ENCODE measurements at regions not wholly inside any gene's neighbourhood (a gene's known extent, or its start where the extent isn't known, plus 50 kb on each side); places are given as distances from the start of the nearest gene placed in this dataset.
"Not testable (repeated sequence)": the region's sequence is repeated elsewhere in the genome, so short reads cannot be mapped to it uniquely, and the experiment has no call there.

DNA sequence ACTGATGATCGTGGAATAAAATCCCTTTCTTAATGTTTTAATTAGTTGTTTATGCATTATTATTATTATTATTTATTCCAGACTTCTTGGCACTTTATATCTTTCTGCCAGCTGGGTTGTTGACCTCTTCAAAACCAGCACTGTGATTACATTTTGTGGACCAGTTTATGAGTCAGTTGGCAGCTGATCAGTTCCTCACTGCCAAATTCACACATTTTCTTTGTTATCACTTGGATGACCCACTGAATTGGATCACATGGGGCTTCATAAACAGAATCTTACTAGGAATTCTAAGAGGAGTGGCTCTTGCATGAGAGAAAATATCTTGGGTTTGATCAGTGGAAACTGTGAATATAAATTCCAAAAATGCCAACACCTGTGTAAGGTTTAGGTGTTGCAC lies 321.8 kb upstream of the SPRED2 start:
- no peak overlapping the region for H3K4me3 ChIP-seq (ENCODE audit: low read depth, low read length)
- DNase-seq (ENCODE audit: low read depth), result no peak
- TF ChIP-seq, protein P1, sequence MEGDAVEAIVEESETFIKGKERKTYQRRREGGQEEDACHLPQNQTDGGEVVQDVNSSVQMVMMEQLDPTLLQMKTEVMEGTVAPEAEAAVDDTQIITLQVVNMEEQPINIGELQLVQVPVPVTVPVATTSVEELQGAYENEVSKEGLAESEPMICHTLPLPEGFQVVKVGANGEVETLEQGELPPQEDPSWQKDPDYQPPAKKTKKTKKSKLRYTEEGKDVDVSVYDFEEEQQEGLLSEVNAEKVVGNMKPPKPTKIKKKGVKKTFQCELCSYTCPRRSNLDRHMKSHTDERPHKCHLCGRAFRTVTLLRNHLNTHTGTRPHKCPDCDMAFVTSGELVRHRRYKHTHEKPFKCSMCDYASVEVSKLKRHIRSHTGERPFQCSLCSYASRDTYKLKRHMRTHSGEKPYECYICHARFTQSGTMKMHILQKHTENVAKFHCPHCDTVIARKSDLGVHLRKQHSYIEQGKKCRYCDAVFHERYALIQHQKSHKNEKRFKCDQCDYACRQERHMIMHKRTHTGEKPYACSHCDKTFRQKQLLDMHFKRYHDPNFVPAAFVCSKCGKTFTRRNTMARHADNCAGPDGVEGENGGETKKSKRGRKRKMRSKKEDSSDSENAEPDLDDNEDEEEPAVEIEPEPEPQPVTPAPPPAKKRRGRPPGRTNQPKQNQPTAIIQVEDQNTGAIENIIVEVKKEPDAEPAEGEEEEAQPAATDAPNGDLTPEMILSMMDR (IDR thresholded peaks at IDR 0.05; ENCODE audit: control insufficient read depth, extremely low read depth, insufficient read depth), result no peak

DNA sequence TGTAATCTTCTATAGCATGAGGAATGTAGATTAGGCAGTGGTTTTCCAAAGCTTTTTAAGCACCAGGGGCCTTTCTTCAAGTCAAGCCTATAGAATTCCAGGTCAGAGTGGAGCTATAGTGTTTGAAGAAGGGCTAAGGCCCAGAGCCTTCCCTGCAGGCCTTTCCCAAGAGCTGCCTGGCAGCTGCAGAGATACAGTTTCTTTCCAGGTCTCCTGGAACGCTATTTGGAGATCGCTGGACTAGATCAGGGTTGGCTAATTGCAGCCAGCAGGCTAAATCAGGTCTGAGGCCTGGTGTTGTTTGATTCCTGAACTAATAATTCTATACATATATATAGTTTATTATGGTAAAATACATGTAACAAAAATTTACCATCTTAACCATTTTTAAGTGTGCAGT lies 319.0 kb upstream of the SPRED2 start:
- TF ChIP-seq, protein P1 (IDR thresholded peaks at IDR 0.05; ENCODE audit: control insufficient read depth, extremely low read depth, insufficient read depth), result no peak
- DNase-seq (ENCODE audit: low read depth), result no peak
- no peak overlapping the region for H3K4me3 ChIP-seq (ENCODE audit: low read depth, low read length)

DNA sequence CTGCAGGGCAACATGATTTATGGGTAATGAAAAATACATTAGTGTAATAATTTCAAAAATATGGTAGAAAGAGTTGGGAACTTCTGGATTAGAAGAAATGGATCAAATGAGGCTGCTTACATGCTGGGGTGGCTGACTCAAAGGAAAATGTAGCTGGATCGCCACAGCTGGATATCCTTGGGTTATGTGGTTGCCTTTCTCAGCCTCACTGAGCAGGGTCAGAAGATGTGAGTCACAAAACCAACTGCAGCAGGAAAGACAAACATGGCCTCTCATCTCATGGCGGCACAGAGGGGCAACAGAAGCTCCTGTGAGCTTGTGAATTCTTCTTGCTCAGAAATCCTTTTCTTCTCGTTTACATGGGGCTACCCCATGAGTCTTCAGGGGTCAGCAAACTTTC lies 317.1 kb upstream of the SPRED2 start:
- DNase-seq (ENCODE audit: low read depth), result no peak
- TF ChIP-seq, protein P1 (IDR thresholded peaks at IDR 0.05; ENCODE audit: control insufficient read depth, extremely low read depth, insufficient read depth), result no peak
- no peak overlapping the region for H3K4me3 ChIP-seq (ENCODE audit: low read depth, low read length)

DNA sequence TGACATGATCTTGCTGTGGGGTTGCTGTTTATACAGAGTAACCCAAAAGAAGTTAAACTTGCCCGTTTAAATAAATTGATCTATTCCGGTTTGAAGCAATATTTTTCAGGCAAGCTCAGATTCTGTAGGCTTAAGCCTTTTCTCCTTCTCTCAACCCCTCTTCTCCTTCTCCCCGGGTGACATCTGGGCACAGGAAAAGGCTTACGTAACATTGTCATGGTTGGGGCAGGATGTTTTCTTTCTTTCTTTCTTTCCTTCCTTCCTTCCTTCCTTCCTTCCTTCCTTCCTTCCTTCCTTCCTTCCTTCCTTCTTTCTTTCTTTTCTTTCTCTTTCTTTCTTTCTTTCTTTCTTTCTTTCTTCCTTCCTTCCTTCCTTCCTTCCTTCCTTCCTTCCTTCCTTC lies 315.5 kb upstream of the SPRED2 start:
- DNase-seq (ENCODE audit: low read depth); H3K4me3 ChIP-seq (ENCODE audit: low read depth, low read length): not testable (repeated sequence)

DNA sequence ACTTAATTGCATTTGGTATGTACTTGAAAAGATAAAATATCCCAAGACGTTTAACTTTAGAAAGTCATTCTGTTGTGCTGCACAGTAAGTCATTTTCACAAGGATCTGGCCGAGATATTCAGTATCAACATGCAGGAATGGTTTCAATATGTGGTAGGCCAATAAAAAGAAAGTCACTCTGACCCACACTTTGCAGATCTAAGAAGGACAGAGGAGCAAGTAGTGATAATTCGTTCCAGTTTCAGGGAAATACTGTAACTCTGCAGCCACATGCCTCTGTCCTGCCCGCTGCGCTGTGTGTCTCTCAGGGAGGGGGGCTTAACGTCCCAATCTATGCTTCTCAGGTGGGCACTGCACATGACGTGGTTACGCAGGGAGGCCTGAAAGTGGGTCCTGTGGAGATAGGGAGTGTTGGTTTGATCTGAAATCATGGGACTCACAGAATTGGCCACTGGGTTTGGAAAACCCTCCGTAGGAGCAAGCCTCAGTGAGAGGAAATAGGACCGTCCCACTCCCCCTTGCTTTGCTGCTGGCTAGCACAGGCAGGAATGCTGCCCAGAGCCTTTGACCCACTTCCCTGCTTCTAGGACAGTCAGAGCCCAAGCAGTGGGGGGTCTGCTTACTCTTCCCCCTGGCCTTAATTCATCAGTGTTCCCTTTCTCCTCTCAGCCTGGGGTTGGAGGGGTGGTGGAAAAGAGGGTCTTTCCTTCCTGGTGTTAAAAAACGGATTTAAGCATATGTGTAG lies 314.7 kb upstream of the SPRED2 start:
- no peak for DNase-seq (ENCODE audit: low read depth)
- TF ChIP-seq, protein P1 (IDR thresholded peaks at IDR 0.05; ENCODE audit: control insufficient read depth, extremely low read depth, insufficient read depth), result no peak
- no peak overlapping the region for H3K4me3 ChIP-seq (ENCODE audit: low read depth, low read length)

DNA sequence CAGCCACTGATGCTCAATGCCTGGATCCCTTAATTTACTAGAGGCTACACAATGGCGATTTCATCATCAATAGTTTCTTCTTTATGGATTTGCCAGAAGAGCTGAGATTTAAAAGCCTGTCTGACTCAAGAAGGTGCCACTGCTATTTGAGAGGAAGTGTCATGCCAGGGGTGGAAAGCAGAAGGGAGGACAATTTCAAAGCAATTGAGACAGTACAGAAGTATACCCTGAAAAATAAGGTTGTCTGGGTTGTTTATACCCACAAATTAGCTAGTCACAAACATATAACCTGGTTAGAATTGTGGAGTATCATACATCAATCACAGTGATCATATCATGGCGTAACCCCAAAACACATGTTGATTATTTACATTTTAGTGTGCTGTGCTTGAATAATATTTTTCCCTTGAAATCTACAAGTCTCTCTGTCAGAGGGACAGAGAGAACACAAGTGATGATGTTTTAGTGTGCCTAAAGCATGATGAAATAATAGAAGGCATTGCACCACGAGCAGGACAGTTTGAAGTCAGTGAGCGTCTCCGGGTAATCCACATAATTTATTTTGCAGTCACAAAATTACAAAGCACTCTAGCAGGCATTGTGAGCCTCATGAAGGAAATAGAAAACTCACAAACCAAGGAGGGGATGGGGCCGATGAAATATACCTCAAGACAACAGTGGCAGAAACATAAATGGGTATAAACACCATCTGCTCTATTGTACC lies 312.2 kb upstream of the SPRED2 start:
- H3K4me3 ChIP-seq (ENCODE audit: low read depth, low read length), result no peak overlapping the region
- TF ChIP-seq, protein P1 (IDR thresholded peaks at IDR 0.05; ENCODE audit: control insufficient read depth, extremely low read depth, insufficient read depth), result no peak
- no peak for DNase-seq (ENCODE audit: low read depth)

DNA sequence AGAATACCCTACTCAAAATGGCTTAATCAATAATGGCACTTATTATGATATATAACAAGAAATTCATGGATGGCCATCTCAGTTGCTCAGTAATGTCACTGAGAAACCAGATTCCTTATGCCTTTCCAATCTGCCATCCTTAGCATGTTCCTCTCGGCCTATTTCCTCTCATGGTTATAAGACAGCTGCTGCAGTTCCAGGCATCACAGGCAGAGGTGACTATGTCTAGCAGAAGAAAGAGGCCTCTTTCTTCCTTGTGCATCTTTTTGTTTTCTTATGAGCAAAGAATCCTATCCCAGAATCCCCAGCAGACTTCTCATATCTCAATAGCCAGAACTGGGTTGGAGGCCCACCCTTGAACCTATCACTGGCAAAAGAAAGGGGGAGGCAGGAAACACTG lies 310.6 kb upstream of the SPRED2 start:
- H3K4me3 ChIP-seq (ENCODE audit: low read depth, low read length), result no peak overlapping the region
- TF ChIP-seq, protein P1 (IDR thresholded peaks at IDR 0.05; ENCODE audit: control insufficient read depth, extremely low read depth, insufficient read depth), result no peak
- no peak for DNase-seq (ENCODE audit: low read depth)

Data from LNCaP clone FGC (cell line).